HL-60 (cell line): ENCODE measurements at regions not wholly inside any gene's neighbourhood (a gene's known extent, or its start where the extent isn't known, plus 50 kb on each side); places are given as distances from the start of the nearest gene placed in this dataset.
"Not testable (repeated sequence)": the region's sequence is repeated elsewhere in the genome, so short reads cannot be mapped to it uniquely, and the experiment has no call there.

Experiments used
- GABPA ChIP-seq: IDR thresholded peaks from 2 replicates; pipeline ENCODE4 v1.6.1; 2012; ENCODE audit warnings: low read depth
- TF ChIP-seq, protein P1 (sequence below): IDR thresholded peaks from one replicate; pipeline ENCODE4 v1.5.1; 2011; ENCODE audit warnings: low read length, control low read depth, inconsistent platforms; ENCODE audit not compliant: insufficient read depth

DNA sequence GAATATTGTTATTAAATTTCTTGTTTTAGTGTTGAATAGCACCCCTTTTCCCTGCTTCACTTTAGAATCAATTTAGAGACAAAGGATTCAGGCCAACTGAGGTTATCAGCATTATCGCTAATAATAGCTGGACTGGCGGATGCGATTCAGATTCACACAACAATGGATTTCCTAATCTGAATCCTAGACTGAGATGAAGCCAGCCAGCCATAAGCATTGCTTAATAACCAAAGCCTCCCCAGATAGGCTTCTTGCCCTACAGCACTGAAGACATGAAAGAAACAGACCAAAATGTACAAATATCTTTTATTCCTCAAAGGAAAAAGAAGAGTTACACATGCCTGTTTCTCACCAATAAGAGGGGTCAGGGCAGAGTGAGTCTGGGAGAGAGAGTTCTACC, 94.0 kb upstream of the FBXO28 start:
- TF ChIP-seq, protein P1, sequence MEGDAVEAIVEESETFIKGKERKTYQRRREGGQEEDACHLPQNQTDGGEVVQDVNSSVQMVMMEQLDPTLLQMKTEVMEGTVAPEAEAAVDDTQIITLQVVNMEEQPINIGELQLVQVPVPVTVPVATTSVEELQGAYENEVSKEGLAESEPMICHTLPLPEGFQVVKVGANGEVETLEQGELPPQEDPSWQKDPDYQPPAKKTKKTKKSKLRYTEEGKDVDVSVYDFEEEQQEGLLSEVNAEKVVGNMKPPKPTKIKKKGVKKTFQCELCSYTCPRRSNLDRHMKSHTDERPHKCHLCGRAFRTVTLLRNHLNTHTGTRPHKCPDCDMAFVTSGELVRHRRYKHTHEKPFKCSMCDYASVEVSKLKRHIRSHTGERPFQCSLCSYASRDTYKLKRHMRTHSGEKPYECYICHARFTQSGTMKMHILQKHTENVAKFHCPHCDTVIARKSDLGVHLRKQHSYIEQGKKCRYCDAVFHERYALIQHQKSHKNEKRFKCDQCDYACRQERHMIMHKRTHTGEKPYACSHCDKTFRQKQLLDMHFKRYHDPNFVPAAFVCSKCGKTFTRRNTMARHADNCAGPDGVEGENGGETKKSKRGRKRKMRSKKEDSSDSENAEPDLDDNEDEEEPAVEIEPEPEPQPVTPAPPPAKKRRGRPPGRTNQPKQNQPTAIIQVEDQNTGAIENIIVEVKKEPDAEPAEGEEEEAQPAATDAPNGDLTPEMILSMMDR = not testable (repeated sequence)
- TF ChIP-seq GABPA = not testable (repeated sequence)
